ENCODE measurements at regions not wholly inside any gene's neighbourhood (a gene's known extent, or its start where the extent isn't known, plus 50 kb on each side); places are given as distances from the start of the nearest gene placed in this dataset.

DNA sequence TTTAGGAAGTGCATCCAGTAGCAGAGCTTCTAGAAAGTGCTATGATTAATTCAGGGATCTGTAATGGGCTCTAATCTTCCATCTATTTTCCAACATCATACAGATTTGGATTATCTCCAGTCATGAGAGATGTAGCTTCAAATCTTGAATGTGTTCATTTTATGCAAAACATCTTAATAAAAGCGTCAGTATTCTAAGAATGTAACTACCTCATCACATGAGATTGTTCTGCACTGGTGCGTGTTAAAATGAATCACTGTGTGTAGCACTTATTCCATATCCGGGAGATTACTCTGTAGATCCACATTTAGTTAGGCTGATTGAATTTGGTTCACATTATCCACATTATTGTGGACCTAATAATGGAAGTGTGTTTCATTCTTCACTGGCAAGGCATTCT, 344.9 kb upstream of the CHRM2 start:
- no peaks in the 10 kb centered on the region for H3K4me1 ChIP-seq (ENCODE audit: control insufficient read depth in 4 of 4, insufficient read depth in 4 of 4, low read length in 3 of 4)
- WGBS = 78% methylated on average over 3 of the region's 3 CpGs
- peaks cover 0 to 3% (median 0%) of the 10 kb centered on the region in 4 donors for H3K27me3 ChIP-seq (ENCODE audit: control insufficient read depth in 4 of 4, insufficient read depth in 4 of 4, low read length in 3 of 4)
- DNase-seq (ENCODE audit: low spot score) = no peak
- no peaks in the 10 kb centered on the region for H3K36me3 ChIP-seq (ENCODE audit: control insufficient read depth in 4 of 4, insufficient read depth in 3 of 4, low read depth in 1 of 4, low read length in 3 of 4)
- peaks cover 0 to 2% (median 0%) of the 10 kb centered on the region in 4 donors for H3K9me3 ChIP-seq (ENCODE audit: control insufficient read depth in 4 of 4, low read length in 3 of 4)
- TF ChIP-seq GABPA (IDR thresholded peaks at IDR 0.05 in 1 of 2, conservative IDR thresholded peaks at IDR 0.05 in 1 of 2) (no peak), TAF1 (conservative IDR thresholded peaks at IDR 0.05) (no peak), JUND (IDR thresholded peaks at IDR 0.05) (no peak), SP1 (IDR thresholded peaks at IDR 0.05) (no peak), FOXA1 (IDR thresholded peaks at IDR 0.05) (no peak), HNF4G (IDR thresholded peaks at IDR 0.05) (no peak), FOXA2 (IDR thresholded peaks at IDR 0.05) (no peak), RAD21 (IDR thresholded peaks at IDR 0.05) (no peak), RXRA (IDR thresholded peaks at IDR 0.05) (no peak), YY1 (IDR thresholded peaks at IDR 0.05) (no peak), NR2F2 (IDR thresholded peaks at IDR 0.05) (no peak), HNF4A (conservative IDR thresholded peaks at IDR 0.05) (no peak), EGR1 (IDR thresholded peaks at IDR 0.05; ENCODE audit: low read depth in 2 of 2) (no peak)
- TF ChIP-seq, protein P1, sequence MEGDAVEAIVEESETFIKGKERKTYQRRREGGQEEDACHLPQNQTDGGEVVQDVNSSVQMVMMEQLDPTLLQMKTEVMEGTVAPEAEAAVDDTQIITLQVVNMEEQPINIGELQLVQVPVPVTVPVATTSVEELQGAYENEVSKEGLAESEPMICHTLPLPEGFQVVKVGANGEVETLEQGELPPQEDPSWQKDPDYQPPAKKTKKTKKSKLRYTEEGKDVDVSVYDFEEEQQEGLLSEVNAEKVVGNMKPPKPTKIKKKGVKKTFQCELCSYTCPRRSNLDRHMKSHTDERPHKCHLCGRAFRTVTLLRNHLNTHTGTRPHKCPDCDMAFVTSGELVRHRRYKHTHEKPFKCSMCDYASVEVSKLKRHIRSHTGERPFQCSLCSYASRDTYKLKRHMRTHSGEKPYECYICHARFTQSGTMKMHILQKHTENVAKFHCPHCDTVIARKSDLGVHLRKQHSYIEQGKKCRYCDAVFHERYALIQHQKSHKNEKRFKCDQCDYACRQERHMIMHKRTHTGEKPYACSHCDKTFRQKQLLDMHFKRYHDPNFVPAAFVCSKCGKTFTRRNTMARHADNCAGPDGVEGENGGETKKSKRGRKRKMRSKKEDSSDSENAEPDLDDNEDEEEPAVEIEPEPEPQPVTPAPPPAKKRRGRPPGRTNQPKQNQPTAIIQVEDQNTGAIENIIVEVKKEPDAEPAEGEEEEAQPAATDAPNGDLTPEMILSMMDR (IDR thresholded peaks at IDR 0.05; ENCODE audit: low read depth, low read length, missing input control) = no peak
- TF ChIP-seq, protein P2, sequence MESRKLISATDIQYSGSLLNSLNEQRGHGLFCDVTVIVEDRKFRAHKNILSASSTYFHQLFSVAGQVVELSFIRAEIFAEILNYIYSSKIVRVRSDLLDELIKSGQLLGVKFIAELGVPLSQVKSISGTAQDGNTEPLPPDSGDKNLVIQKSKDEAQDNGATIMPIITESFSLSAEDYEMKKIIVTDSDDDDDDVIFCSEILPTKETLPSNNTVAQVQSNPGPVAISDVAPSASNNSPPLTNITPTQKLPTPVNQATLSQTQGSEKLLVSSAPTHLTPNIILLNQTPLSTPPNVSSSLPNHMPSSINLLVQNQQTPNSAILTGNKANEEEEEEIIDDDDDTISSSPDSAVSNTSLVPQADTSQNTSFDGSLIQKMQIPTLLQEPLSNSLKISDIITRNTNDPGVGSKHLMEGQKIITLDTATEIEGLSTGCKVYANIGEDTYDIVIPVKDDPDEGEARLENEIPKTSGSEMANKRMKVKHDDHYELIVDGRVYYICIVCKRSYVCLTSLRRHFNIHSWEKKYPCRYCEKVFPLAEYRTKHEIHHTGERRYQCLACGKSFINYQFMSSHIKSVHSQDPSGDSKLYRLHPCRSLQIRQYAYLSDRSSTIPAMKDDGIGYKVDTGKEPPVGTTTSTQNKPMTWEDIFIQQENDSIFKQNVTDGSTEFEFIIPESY (IDR thresholded peaks at IDR 0.05) = no peak
- TF ChIP-seq, protein P3, sequence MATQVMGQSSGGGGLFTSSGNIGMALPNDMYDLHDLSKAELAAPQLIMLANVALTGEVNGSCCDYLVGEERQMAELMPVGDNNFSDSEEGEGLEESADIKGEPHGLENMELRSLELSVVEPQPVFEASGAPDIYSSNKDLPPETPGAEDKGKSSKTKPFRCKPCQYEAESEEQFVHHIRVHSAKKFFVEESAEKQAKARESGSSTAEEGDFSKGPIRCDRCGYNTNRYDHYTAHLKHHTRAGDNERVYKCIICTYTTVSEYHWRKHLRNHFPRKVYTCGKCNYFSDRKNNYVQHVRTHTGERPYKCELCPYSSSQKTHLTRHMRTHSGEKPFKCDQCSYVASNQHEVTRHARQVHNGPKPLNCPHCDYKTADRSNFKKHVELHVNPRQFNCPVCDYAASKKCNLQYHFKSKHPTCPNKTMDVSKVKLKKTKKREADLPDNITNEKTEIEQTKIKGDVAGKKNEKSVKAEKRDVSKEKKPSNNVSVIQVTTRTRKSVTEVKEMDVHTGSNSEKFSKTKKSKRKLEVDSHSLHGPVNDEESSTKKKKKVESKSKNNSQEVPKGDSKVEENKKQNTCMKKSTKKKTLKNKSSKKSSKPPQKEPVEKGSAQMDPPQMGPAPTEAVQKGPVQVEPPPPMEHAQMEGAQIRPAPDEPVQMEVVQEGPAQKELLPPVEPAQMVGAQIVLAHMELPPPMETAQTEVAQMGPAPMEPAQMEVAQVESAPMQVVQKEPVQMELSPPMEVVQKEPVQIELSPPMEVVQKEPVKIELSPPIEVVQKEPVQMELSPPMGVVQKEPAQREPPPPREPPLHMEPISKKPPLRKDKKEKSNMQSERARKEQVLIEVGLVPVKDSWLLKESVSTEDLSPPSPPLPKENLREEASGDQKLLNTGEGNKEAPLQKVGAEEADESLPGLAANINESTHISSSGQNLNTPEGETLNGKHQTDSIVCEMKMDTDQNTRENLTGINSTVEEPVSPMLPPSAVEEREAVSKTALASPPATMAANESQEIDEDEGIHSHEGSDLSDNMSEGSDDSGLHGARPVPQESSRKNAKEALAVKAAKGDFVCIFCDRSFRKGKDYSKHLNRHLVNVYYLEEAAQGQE (IDR thresholded peaks at IDR 0.05) = no peak
- TF ChIP-seq, protein P4, sequence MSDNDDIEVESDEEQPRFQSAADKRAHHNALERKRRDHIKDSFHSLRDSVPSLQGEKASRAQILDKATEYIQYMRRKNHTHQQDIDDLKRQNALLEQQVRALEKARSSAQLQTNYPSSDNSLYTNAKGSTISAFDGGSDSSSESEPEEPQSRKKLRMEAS (IDR thresholded peaks at IDR 0.05) = no peak
- TF ChIP-seq, protein P5, sequence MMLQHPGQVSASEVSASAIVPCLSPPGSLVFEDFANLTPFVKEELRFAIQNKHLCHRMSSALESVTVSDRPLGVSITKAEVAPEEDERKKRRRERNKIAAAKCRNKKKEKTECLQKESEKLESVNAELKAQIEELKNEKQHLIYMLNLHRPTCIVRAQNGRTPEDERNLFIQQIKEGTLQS (IDR thresholded peaks at IDR 0.05) = no peak
- H3K27ac ChIP-seq (ENCODE audit: low read depth in 1 of 2, low read length in 2 of 2) = no peak overlapping the region
- no peak overlapping the region for H3K4me3 ChIP-seq (ENCODE audit: low read depth in 1 of 3, low read length in 3 of 3)
- H3K9ac ChIP-seq (ENCODE audit: low read depth in 1 of 2, low read length in 2 of 2) = no peak overlapping the region

All from liver (tissue), 8 donors.